GM21529 (cell line): ENCODE measurements at regions not wholly inside any gene's neighbourhood (a gene's known extent, or its start where the extent isn't known, plus 50 kb on each side); places are given as distances from the start of the nearest gene placed in this dataset.
A peak's percentile ranks its signal among the peaks of the same experiment; 100 is the strongest.

Experiments used
- ATAC-seq: cut with Tn5 transposase; IDR thresholded peaks from one replicate; pipeline ENCODE4 v1.9.1; 2021; ENCODE audit not compliant: unreplicated experiment

GRCh38 chr10:124229989-124230634 lies 136.7 kb upstream of the CHST15 start:
- ATAC-seq = no peak

- no peak for ATAC-seq
These were observed 136.0 kb upstream of the CHST15 start for GRCh38 chr10:124229201-124229988.

DNA sequence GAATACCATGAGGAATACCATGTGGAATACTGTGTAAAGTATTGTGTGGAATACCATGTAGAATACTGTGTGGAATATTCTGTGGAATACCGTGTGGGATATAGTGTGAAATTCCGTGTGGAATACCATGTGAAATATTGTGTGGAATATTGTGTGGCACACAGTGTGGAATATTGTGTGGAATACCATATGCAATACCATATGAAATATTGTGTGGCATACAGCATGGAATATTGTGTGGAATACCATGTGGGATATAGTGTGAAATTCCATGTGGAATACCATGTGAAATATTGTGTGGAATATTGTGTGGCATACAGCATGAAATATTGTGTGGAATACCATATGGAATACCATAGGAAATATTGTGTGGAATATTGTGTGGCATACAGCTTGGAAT lies 135.1 kb upstream of the CHST15 start:
- no peak for ATAC-seq

DNA sequence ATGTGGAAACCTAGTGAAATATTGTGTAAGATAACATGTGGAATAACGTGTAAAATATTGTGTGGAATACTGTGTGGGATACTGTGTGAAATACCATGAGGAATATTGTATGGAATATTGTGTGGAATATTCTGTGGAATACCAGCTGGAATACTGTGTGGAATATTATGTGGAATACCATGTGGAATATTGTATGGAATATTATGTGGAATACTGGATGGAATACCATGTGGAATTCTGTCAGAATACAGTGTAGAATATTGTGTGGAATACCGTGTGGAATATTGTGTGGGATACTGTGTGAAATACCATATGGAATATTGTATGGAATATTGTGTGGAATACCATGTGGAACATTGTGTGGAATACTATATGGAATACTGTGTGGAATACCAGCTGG lies 134.6 kb upstream of the CHST15 start:
- no peak for ATAC-seq

- ATAC-seq = no peak
These were observed 133.9 kb upstream of the CHST15 start for GRCh38 chr10:124227055-124227975.

GRCh38 chr10:124226271-124227054 lies 133.1 kb upstream of the CHST15 start:
- ATAC-seq = no peak

- ATAC-seq = no peak
These were observed 132.3 kb upstream of the CHST15 start for GRCh38 chr10:124225467-124226270.

GRCh38 chr10:124225029-124225466 lies 131.7 kb upstream of the CHST15 start:
- ATAC-seq = no peak

DNA sequence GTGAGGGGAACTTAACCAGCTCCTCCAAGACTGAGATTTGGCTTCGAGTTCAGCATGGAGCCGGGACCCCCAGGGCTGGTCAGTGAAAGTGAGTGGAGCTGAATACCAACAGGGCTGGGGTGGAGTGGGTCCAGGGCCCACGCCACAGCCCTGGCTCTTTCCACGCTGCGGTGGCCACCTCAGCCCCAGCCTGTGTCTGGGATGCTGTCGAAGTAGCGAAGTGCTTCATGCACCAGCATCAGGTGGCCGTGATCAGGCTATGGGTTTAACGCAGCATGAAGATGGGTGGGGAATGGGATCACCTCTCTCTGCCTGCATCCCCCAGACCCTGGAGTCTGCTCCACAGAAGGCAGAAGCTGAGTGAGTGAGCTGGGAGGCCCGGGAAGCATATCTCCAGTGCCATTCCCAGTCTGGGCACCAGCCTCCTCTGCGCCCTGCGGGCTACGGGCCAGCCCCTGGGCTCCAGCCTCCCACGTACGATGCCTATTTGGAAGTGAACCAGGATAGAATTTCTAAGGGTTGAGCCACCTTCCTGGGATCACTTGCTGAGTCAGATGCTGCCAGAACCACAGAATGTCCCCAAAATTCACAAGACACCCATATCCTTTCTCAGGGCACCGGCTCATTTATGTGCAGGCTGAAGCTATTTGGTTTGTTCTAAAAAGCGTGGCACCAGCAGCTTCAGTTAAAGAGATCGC lies 131.1 kb upstream of the CHST15 start:
- no peak for ATAC-seq

DNA sequence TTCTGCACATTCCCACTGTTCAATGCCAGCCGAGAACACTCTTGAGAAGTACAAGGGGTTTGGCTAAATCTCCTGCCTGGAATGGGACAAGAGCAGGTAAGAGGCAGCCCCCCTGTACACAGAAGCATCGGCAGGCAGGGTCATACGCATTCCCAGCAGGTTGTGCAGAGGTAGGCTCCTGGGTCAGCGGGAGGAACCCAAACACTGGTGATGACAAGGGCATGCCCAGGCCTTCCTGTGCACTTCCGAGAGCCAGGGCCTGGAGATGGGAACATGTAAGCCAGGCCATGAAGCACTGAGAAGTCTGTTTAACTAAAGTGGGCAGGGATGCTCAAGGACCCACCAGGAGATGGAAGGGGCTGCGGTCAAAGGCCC lies 130.3 kb upstream of the CHST15 start:
- no peak for ATAC-seq

- ATAC-seq = no peak
These were observed 129.8 kb upstream of the CHST15 start for GRCh38 chr10:124222988-124223710.

- ATAC-seq = peak; percentile 30
These were observed 129.1 kb upstream of the CHST15 start for GRCh38 chr10:124222318-124222987.

DNA sequence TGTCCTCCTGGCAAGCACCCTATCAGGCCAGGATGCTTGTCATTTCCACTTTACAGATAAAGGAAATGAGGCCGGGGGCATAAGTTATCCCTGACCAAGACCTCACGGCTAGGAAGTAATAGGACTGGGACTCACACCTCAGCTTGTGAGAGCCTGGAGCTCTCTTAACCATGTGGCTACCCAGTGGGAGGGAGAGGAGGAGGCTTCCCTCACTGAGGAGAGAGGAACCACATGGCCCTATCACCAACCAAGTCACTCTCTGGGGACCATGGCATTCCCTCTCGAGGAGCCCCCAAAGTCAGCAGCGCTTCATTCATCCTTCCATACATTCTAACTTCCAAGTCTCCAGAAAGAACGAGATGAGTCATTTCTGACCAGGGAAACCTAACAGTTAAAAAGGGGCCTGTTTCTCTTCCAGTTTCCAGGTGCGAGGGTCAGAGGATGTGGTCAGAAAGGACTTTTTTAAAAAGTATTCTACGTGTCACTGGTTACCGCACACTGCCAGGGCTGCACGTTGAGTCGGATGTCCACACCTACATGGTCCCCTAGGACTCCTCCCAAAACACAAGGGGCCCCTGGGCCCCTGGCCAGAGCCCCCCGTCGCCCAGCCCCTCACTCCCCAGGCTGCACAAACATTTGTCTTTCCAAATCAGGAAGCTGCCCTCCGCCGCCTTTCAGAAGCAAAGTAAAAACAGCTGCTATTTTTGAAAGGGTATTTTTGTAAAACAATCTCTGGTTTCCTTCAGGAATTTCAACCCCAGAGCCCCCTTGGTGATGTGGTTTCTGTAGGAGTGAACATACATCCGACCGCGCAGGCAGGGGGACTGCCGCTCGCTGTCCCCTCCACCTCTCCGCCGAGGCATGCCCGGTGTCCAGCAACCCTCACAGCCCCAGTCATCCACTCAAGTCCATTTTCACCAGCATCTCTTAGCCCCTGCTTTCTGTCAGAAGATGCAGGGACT lies 128.2 kb upstream of the CHST15 start:
- ATAC-seq = peak; percentile 77

GRCh38 chr10:124220971-124221355 lies 127.6 kb upstream of the CHST15 start:
- ATAC-seq = no peak

DNA sequence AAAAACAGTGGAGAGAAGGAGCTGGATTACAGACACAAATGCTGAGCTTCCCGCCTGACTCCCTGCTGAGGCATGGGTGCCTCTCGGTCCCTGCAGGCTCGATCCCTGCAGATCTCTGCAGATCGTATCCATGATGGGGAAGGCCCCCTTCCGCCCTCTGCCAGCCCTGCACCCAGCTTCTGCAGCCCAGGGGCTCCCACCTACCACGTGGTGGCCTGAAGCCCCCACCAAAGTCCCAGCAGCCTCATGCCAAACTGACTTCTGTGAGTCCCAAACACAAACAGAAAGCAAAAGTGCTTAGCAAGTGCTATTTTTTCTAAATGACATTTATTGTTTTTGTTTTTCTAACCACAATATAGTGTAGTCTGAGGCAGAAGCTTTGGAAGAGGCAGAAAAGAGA lies 127.1 kb upstream of the CHST15 start:
- ATAC-seq = no peak

- ATAC-seq = no peak
These were observed 126.3 kb upstream of the CHST15 start for GRCh38 chr10:124219655-124220054.

GRCh38 chr10:124219062-124219461 lies 125.7 kb upstream of the CHST15 start:
- ATAC-seq = no peak
